ENCODE measurements at regions not wholly inside any gene's neighbourhood (a gene's known extent, or its start where the extent isn't known, plus 50 kb on each side); places are given as distances from the start of the nearest gene placed in this dataset.

GRCh38 chr21:35215870-35216269, 166.8 kb upstream of the RUNX1 start:
- Mint-ChIP-seq H3K4me1 (no peaks in the 10 kb centered on the region), H3K4me3 (no peak overlapping the region), H3K27ac (no peak overlapping the region), H3K36me3 (no peaks in the 10 kb centered on the region), H3K27me3 (ENCODE audit: low read depth in 3 of 3) (no peaks in the 10 kb centered on the region), H3K9me3 (peaks cover 0 to 3% (median 0%) of the 10 kb centered on the region in 7 donors)
- H3K36me3 ChIP-seq (replicated peaks in 1 of 2; ENCODE audit: control insufficient read depth in 1 of 2, insufficient read depth in 2 of 2, low read length in 2 of 2) = no peaks in the 10 kb centered on the region
- no peaks in the 10 kb centered on the region for H3K4me1 ChIP-seq (ENCODE audit: control insufficient read depth in 1 of 2, insufficient read depth in 2 of 2, low read length in 2 of 2)
- no peaks in the 10 kb centered on the region for H3K9me3 ChIP-seq (replicated peaks in 1 of 2; ENCODE audit: control insufficient read depth in 1 of 2, insufficient read depth in 1 of 2, low read length in 2 of 2)
- no peak for TF ChIP-seq CTCF (IDR thresholded peaks at IDR 0.05)
- H4K20me1 ChIP-seq (ENCODE audit: insufficient read depth, low read length) = no peaks in the 10 kb centered on the region
- no peaks in the 10 kb centered on the region for H3K27me3 ChIP-seq (ENCODE audit: control insufficient read depth in 2 of 2, insufficient read depth in 2 of 2, low read length in 2 of 2)
- H3K4me3 ChIP-seq (replicated peaks in 1 of 3; ENCODE audit: low read depth in 2 of 3, low read length in 3 of 3) = no peak overlapping the region
- H3K4me2 ChIP-seq (replicated peaks; ENCODE audit: extremely low read depth, low read length, poor library complexity, severe bottlenecking) = no peak overlapping the region
- no peaks in the 10 kb centered on the region for H3K79me2 ChIP-seq (ENCODE audit: insufficient read depth, low read length)
- WGBS (ENCODE audit: insufficient coverage) = no CpG with 5 or more reads among the region's 1 CpG
- DNase-seq = no peak
- no peak overlapping the region for H2AFZ ChIP-seq (ENCODE audit: insufficient read depth, low read depth, low read length, poor library complexity, severe bottlenecking)
- intact Hi-C loops (cut with micrococcal nuclease) = no loop called here
- no peak overlapping the region for H3K9ac ChIP-seq (ENCODE audit: insufficient read depth, low read length, poor library complexity, severe bottlenecking)
- H3K27ac ChIP-seq (ENCODE audit: low read depth in 1 of 2, low read length in 2 of 2) = no peak overlapping the region

- H3K4me1 ChIP-seq (ENCODE audit: control insufficient read depth in 1 of 2, insufficient read depth in 2 of 2, low read length in 2 of 2) = no peaks in the 10 kb centered on the region
- Mint-ChIP-seq H3K4me3 (no peak overlapping the region), H3K9me3 (peaks cover 0 to 8% (median 2%) of the 10 kb centered on the region in 7 donors), H3K4me1 (no peaks in the 10 kb centered on the region), H3K27ac (no peak overlapping the region), H3K36me3 (no peaks in the 10 kb centered on the region), H3K27me3 (ENCODE audit: low read depth in 3 of 3) (no peaks in the 10 kb centered on the region)
- WGBS (ENCODE audit: insufficient coverage) = 100% methylated on average over 2 of the region's 3 CpGs
- H3K4me3 ChIP-seq (replicated peaks in 1 of 3; ENCODE audit: low read depth in 2 of 3, low read length in 3 of 3) = no peak overlapping the region
- no peaks in the 10 kb centered on the region for H3K9me3 ChIP-seq (replicated peaks in 1 of 2; ENCODE audit: control insufficient read depth in 1 of 2, insufficient read depth in 1 of 2, low read length in 2 of 2)
- no peaks in the 10 kb centered on the region for H3K79me2 ChIP-seq (ENCODE audit: insufficient read depth, low read length)
- H2AFZ ChIP-seq (ENCODE audit: insufficient read depth, low read depth, low read length, poor library complexity, severe bottlenecking) = no peak overlapping the region
- no peak overlapping the region for H3K4me2 ChIP-seq (replicated peaks; ENCODE audit: extremely low read depth, low read length, poor library complexity, severe bottlenecking)
- H3K36me3 ChIP-seq (replicated peaks in 1 of 2; ENCODE audit: control insufficient read depth in 1 of 2, insufficient read depth in 2 of 2, low read length in 2 of 2) = no peaks in the 10 kb centered on the region
- H4K20me1 ChIP-seq (ENCODE audit: insufficient read depth, low read length) = no peaks in the 10 kb centered on the region
- no peaks in the 10 kb centered on the region for H3K27me3 ChIP-seq (ENCODE audit: control insufficient read depth in 2 of 2, insufficient read depth in 2 of 2, low read length in 2 of 2)
- intact Hi-C loops (cut with micrococcal nuclease) = no loop called here
- no peak overlapping the region for H3K9ac ChIP-seq (ENCODE audit: insufficient read depth, low read length, poor library complexity, severe bottlenecking)
- DNase-seq = no peak
- no peak for TF ChIP-seq CTCF (IDR thresholded peaks at IDR 0.05)
- H3K27ac ChIP-seq (ENCODE audit: low read depth in 1 of 2, low read length in 2 of 2) = no peak overlapping the region
Measured at GRCh38 chr21:35212393-35213127, 163.5 kb upstream of the RUNX1 start.

Measured in CD14-positive monocyte (primary cell).